ENCODE measurements at regions not wholly inside any gene's neighbourhood (a gene's known extent, or its start where the extent isn't known, plus 50 kb on each side); places are given as distances from the start of the nearest gene placed in this dataset.

- Histone ChIP-seq H3K4me1 (ENCODE audit: control insufficient read depth in 5 of 5, insufficient read depth in 5 of 5, low read length in 5 of 5) (no peaks in the 10 kb centered on the region), H3K27ac (ENCODE audit: low read depth in 1 of 2, low read length in 1 of 2) (no peak overlapping the region), H3K9ac (ENCODE audit: insufficient read depth in 1 of 2, low read length in 2 of 2) (no peak overlapping the region), H3K36me3 (ENCODE audit: control insufficient read depth in 4 of 4, insufficient read depth in 4 of 4, low read length in 4 of 4) (no peaks in the 10 kb centered on the region), H3K4me3 (no peak overlapping the region), H3K9me3 (ENCODE audit: control insufficient read depth in 4 of 4, insufficient read depth in 3 of 4, low read length in 3 of 4) (no peaks in the 10 kb centered on the region), H3K27me3 (ENCODE audit: control insufficient read depth in 3 of 3, insufficient read depth in 3 of 3, low read length in 2 of 3) (no peaks in the 10 kb centered on the region)
- 77 to 80% methylated on average over 14 of the region's 14 CpGs for WGBS, 2 donors
- DNase-seq (no peak), ATAC-seq (ENCODE audit: insufficient read depth, low FRiP score) (no peak)
- no peak for TF ChIP-seq CTCF (IDR thresholded peaks at IDR 0.05; ENCODE audit: control extremely low read depth, extremely low read depth)
Measured at GRCh38 chr22:23375031-23375827, 194.9 kb downstream of the BCR start.

- Histone ChIP-seq H3K36me3 (ENCODE audit: control insufficient read depth in 4 of 4, insufficient read depth in 4 of 4, low read length in 4 of 4) (no peaks in the 10 kb centered on the region), H3K27me3 (ENCODE audit: control insufficient read depth in 3 of 3, insufficient read depth in 3 of 3, low read length in 2 of 3) (peaks cover 0 to 3% (median under 1%) of the 10 kb centered on the region in 3 donors), H3K9ac (ENCODE audit: insufficient read depth in 1 of 2, low read length in 2 of 2) (no peak overlapping the region), H3K4me1 (ENCODE audit: control insufficient read depth in 5 of 5, insufficient read depth in 5 of 5, low read length in 5 of 5) (no peaks in the 10 kb centered on the region), H3K9me3 (ENCODE audit: control insufficient read depth in 4 of 4, insufficient read depth in 3 of 4, low read length in 3 of 4) (peaks cover 0 to 3% (median 0%) of the 10 kb centered on the region in 4 donors), H3K4me3 (no peak overlapping the region), H3K27ac (ENCODE audit: low read depth in 1 of 2, low read length in 1 of 2) (no peak overlapping the region)
- WGBS, 2 donors = 85 to 93% methylated on average over 9 of the region's 9 CpGs
- DNase-seq (no peak), ATAC-seq (ENCODE audit: insufficient read depth, low FRiP score) (no peak)
- TF ChIP-seq CTCF (IDR thresholded peaks at IDR 0.05; ENCODE audit: control extremely low read depth, extremely low read depth) = no peak
Measured at GRCh38 chr22:23373601-23374000, 193.3 kb downstream of the BCR start.

GRCh38 chr22:23370251-23370650, 189.9 kb downstream of the BCR start:
- no peak for ATAC-seq (ENCODE audit: insufficient read depth, low FRiP score)
- Histone ChIP-seq H3K27ac (ENCODE audit: low read depth in 1 of 2, low read length in 1 of 2) (no peak overlapping the region), H3K4me1 (ENCODE audit: control insufficient read depth in 5 of 5, insufficient read depth in 5 of 5, low read length in 5 of 5) (no peaks in the 10 kb centered on the region), H3K4me3 (no peak overlapping the region), H3K27me3 (ENCODE audit: control insufficient read depth in 3 of 3, insufficient read depth in 3 of 3, low read length in 2 of 3) (peaks cover 0 to 13% (median 4%) of the 10 kb centered on the region in 3 donors), H3K9me3 (ENCODE audit: control insufficient read depth in 4 of 4, insufficient read depth in 3 of 4, low read length in 3 of 4) (peaks cover 0 to 3% (median 0%) of the 10 kb centered on the region in 4 donors), H3K9ac (ENCODE audit: insufficient read depth in 1 of 2, low read length in 2 of 2) (no peak overlapping the region), H3K36me3 (ENCODE audit: control insufficient read depth in 4 of 4, insufficient read depth in 4 of 4, low read length in 4 of 4) (no peaks in the 10 kb centered on the region)
- DNase-seq = no peak
- 72 to 86% methylated on average over 8 of the region's 8 CpGs for WGBS, 2 donors
- no peak for TF ChIP-seq CTCF (IDR thresholded peaks at IDR 0.05; ENCODE audit: control extremely low read depth, extremely low read depth)

All from lung (tissue), 11 donors.